GM12878 (cell line): ENCODE measurements at regions not wholly inside any gene's neighbourhood (a gene's known extent, or its start where the extent isn't known, plus 50 kb on each side); places are given as distances from the start of the nearest gene placed in this dataset.

Experiments
- ATAC-seq: fragments of 200-7000 bp; cut with Tn5 transposase; 3 replicates; pipeline ENCODE4 v1.9.1; 2020; ENCODE audit warnings: mild to moderate bottlenecking, moderate library complexity
- BruUV-seq: library from RNA; stranded (reverse); fragments of 400-500 nt; replicated peaks from 2 replicates; lab custom pipeline; 2021; lab: Mats Ljungman, UMichigan
- CTCF ChIA-PET: fragments of 300-600 bp; sonication (Branson Sonifier 250); formaldehyde crosslinking; extraction: SDS; loops from one replicate; lab custom pipeline; 2021; ENCODE audit warnings: inconsistent platforms; lab: Yijun Ruan, JAX
- POLR2A ChIA-PET: fragments of 350-600 bp; formaldehyde crosslinking; extraction: SDS; loops from one replicate; lab custom pipeline; 2021; ENCODE audit warnings: inconsistent platforms; lab: Charles Lee
- RAD21 ChIA-PET: fragments of 300-600 bp; sonication (Branson Sonifier 250); formaldehyde crosslinking; loops from one replicate; lab custom pipeline; 2023; ENCODE audit warnings: antibody characterized with exemption; ENCODE audit not compliant: unreplicated experiment; lab: Charles Lee
- SMC1A ChIA-PET: fragments of 300-600 bp; sonication (Branson Sonifier 250); formaldehyde crosslinking; loops from one replicate; lab custom pipeline; 2023; ENCODE audit not compliant: unreplicated experiment, uncharacterized antibody; lab: Charles Lee
- DNase-seq: peaks from one replicate; pipeline ENCODE4 v3.0.0-alpha.2; 2011; ENCODE audit warnings: low read depth, low spot score
- FAIRE-seq: peaks from 3 replicates; lab custom pipeline; 2011; peaks lifted over from hg19 to GRCh38; lab: Jason Lieb, UNC
- H2AFZ ChIP-seq: 2 replicates; pipeline ENCODE4 v1.6.0; 2011; ENCODE audit warnings: low read depth, low read length, control low read depth; ENCODE audit not compliant: control insufficient read depth
- H3K27ac ChIP-seq: 2 replicates; pipeline ENCODE4 v1.5.1; 2011; ENCODE audit warnings: control low read depth; ENCODE audit not compliant: control insufficient read depth, insufficient read depth
- H3K27me3 ChIP-seq, 2 experiments: replicated peaks in 1 of 2; 2 replicates each; pipeline versions ENCODE4 v1.6.0 to v1.6.1; 2011; ENCODE audit warnings: low read length in 1 of 2; ENCODE audit not compliant: control insufficient read depth in 2 of 2, insufficient read depth in 2 of 2
- H3K36me3 ChIP-seq, 2 experiments: 2 replicates each; pipeline ENCODE4 v1.5.1; 2011; ENCODE audit warnings: low read length in 1 of 2; ENCODE audit not compliant: control insufficient read depth in 2 of 2, insufficient read depth in 2 of 2
- H3K4me1 ChIP-seq: 2 replicates; pipeline ENCODE4 v1.6.1; 2011; ENCODE audit warnings: mild to moderate bottlenecking, low read length, moderate library complexity, mixed read lengths; ENCODE audit not compliant: control insufficient read depth, insufficient read depth
- H3K4me2 ChIP-seq: 2 replicates; pipeline ENCODE4 v1.6.0; 2011; ENCODE audit warnings: control low read depth; ENCODE audit not compliant: control insufficient read depth, insufficient read depth
- H3K4me3 ChIP-seq: fragments of 200-600 bp; sonication (generic); 2 replicates; pipeline ENCODE4 v1.5.1; 2016
- H3K79me2 ChIP-seq: 2 replicates; pipeline ENCODE4 v1.6.0; 2011; ENCODE audit warnings: low read length; ENCODE audit not compliant: control insufficient read depth, insufficient read depth
- H3K9ac ChIP-seq: 2 replicates; pipeline ENCODE4 v1.8.0; 2011; ENCODE audit warnings: low read length, control low read depth, mixed read lengths; ENCODE audit not compliant: control insufficient read depth, insufficient read depth
- H3K9me3 ChIP-seq: replicated peaks from 3 replicates; pipeline ENCODE4 v1.5.1; 2011; ENCODE audit warnings: mild to moderate bottlenecking, low read length; ENCODE audit not compliant: control insufficient read depth, insufficient read depth
- H4K20me1 ChIP-seq: 2 replicates; pipeline ENCODE4 v1.6.0; 2011; ENCODE audit not compliant: control insufficient read depth, insufficient read depth
- CBX5 ChIP-seq: sonication (generic); IDR thresholded peaks from 2 replicates; pipeline ENCODE4 v1.6.1; 2016; ENCODE audit warnings: low read depth, moderate library complexity, mild to moderate bottlenecking, inconsistent platforms
- CHD2 ChIP-seq: IDR thresholded peaks from 2 replicates; pipeline ENCODE4 v1.6.1; 2011; ENCODE audit warnings: low read depth, low read length, improper control_type of control experiment, borderline replicate concordance
- EED ChIP-seq: sonication (generic); IDR thresholded peaks from 2 replicates; pipeline ENCODE4 v1.6.1; 2016; ENCODE audit warnings: antibody characterized with exemption, low read depth
- JUND ChIP-seq: IDR thresholded peaks from 2 replicates; pipeline ENCODE4 v1.6.1; 2012; ENCODE audit warnings: low read depth, mild to moderate bottlenecking, low read length, improper control_type of control experiment, moderate library complexity
- MXI1 ChIP-seq: fragments of 150-350 bp; IDR thresholded peaks from 2 replicates; pipeline ENCODE4 v1.6.1; 2011; ENCODE audit warnings: low read depth, mild to moderate bottlenecking, inconsistent platforms, low read length, improper control_type of control experiment
- NFXL1 ChIP-seq: fragments of 450-650 bp; IDR thresholded peaks from 2 replicates; pipeline ENCODE4 v1.6.1; 2017; ENCODE audit warnings: antibody characterized with exemption, mild to moderate bottlenecking, borderline replicate concordance
- NR2F1 ChIP-seq: fragments of 450-650 bp; conservative IDR thresholded peaks from 2 replicates; pipeline ENCODE4 v1.6.1; 2017; ENCODE audit warnings: mild to moderate bottlenecking
- PKNOX1 ChIP-seq: fragments of 450-650 bp; IDR thresholded peaks from 2 replicates; pipeline ENCODE4 v1.6.1; 2016; ENCODE audit warnings: mild to moderate bottlenecking
- SUZ12 ChIP-seq: fragments of 200-600 bp; sonication (generic); IDR thresholded peaks from one replicate; pipeline ENCODE4 v1.6.1; 2018; ENCODE audit warnings: antibody characterized with exemption, mild to moderate bottlenecking; ENCODE audit not compliant: unreplicated experiment
- YY1 ChIP-seq: IDR thresholded peaks from 2 replicates; pipeline ENCODE4 v1.6.1; 2011; ENCODE audit warnings: low read depth, mild to moderate bottlenecking, low read length
- ZBTB4 ChIP-seq: fragments of 450-650 bp; formaldehyde crosslinking; IDR thresholded peaks from 2 replicates; pipeline ENCODE4 v1.4.0; 2022; ENCODE audit warnings: mild to moderate bottlenecking, moderate library complexity
- ZNF207 ChIP-seq: fragments of 450-650 bp; IDR thresholded peaks from 2 replicates; pipeline ENCODE4 v1.6.1; 2014; ENCODE audit warnings: antibody characterized with exemption, mild to moderate bottlenecking, borderline replicate concordance
- ZNF622 ChIP-seq: fragments of 450-650 bp; IDR thresholded peaks from 2 replicates; pipeline ENCODE4 v1.6.1; 2017; ENCODE audit warnings: mild to moderate bottlenecking, inconsistent platforms
- WGBS: methylation state at CpG from one replicate; pipeline ENCODE4 v1.1.6; 2016; ENCODE audit warnings: low lambda C conversion rate; ENCODE audit not compliant: insufficient replicate concordance, insufficient coverage; ENCODE audit errors: missing lambda C conversion rate; 5-methylcytosine and 5-hydroxymethylcytosine counted together
- in situ Hi-C: fragments of 300-500 bp; cut with MboI; formaldehyde crosslinking; loops from 9 replicates; pipeline ENCODE4 v1.14.3; 2018; ENCODE audit warnings: mixed read lengths
- intact Hi-C: fragments of 100-400 bp; cut with micrococcal nuclease; formaldehyde crosslinking; loops from one replicate; pipeline ENCODE4 v1.14.2; 2022; ENCODE audit not compliant: unreplicated experiment

- Histone ChIP-seq H3K27ac (no peak overlapping the region), H3K9ac (no peak overlapping the region), H4K20me1 (no peaks in the 10 kb centered on the region), H3K9me3 (no peaks in the 10 kb centered on the region)
- ChIA-PET RAD21 (no interaction called here), CTCF (interaction anchor here (2.1 kb wide), 1 partner anchor 8 kb away, joined by 8 read pairs; no protein-coding TSS in a partner anchor), SMC1A (no interaction called here)
- DNase-seq: no peak
- TF ChIP-seq ZBTB4 (CRISPR knock-in tag): no peak
- TF ChIP-seq ZNF207: no peak
- no peak for TF ChIP-seq CHD2
- TF ChIP-seq MXI1: no peak
- TF ChIP-seq PKNOX1: no peak
- no peak for TF ChIP-seq SUZ12
- TF ChIP-seq JUND: no peak
- TF ChIP-seq EED: no peak
- TF ChIP-seq NFXL1: no peak
- no peak for TF ChIP-seq ZNF622
- no peak for TF ChIP-seq YY1
- TF ChIP-seq CBX5: no peak
- TF ChIP-seq NR2F1: no peak
- TF ChIP-seq, all 136 proteins: peak for 0
- POLR2A ChIA-PET: no interaction called here
- Histone ChIP-seq H3K36me3 (no peaks in the 10 kb centered on the region), H3K4me3 (no peak overlapping the region), H3K4me1 (no peaks in the 10 kb centered on the region), H2AFZ (no peak overlapping the region), H3K4me2 (no peak overlapping the region), H3K79me2 (no peaks in the 10 kb centered on the region), H3K27me3 (no peaks in the 10 kb centered on the region)
- 35% methylated on average over 3 of the region's 3 CpGs for WGBS
- no TSS peak for BruUV-seq
- in situ Hi-C loops: no loop called here
- intact Hi-C loops: no loop called here
- no peak for FAIRE-seq
- ATAC-seq: no peak
These were observed 163.5 kb upstream of the LYZL2 start for GRCh38 chr10:30793093-30793492.
